Erythroblast (primary cell): ENCODE measurements at regions not wholly inside any gene's neighbourhood (a gene's known extent, or its start where the extent isn't known, plus 50 kb on each side); places are given as distances from the start of the nearest gene placed in this dataset.
"Not testable (repeated sequence)": the region's sequence is repeated elsewhere in the genome, so short reads cannot be mapped to it uniquely, and the experiment has no call there.

Source experiments
- DNase-seq, 2 experiments: peaks; one replicate each; lab custom pipeline; 2025; lab: John Stamatoyannopoulos, UW
- GATA1 ChIP-seq: IDR thresholded peaks from 2 replicates; pipeline ENCODE4 v1.6.1; 2011; ENCODE audit warnings: low read depth, mild to moderate bottlenecking, control low read depth, low read length, moderate library complexity
- POLR2A ChIP-seq: IDR thresholded peaks from 2 replicates; pipeline ENCODE4 v1.6.1; 2011; ENCODE audit warnings: mild to moderate bottlenecking, low read length

- TF ChIP-seq GATA1 (no peak), POLR2A (no peak)
- no peak for DNase-seq
Observed at GRCh38 chr4:189200353-189200752, 740.3 kb upstream of the FRG1 start.

- peak; percentile 21 to 38 for DNase-seq
Observed at GRCh38 chr4:189202182-189202868, 738.3 kb upstream of the FRG1 start.

GRCh38 chr4:189202869-189203271, 737.8 kb upstream of the FRG1 start:
- no peak for TF ChIP-seq POLR2A
- no peak for TF ChIP-seq GATA1
- no peak for DNase-seq

More at GRCh38 chr4:189202182-189202868, 738.3 kb upstream of the FRG1 start:
- no peak for TF ChIP-seq GATA1
- no peak for TF ChIP-seq POLR2A

GRCh38 chr4:189204616-189205015, 736.1 kb upstream of the FRG1 start:
- no peak for TF ChIP-seq POLR2A
- TF ChIP-seq GATA1, result no peak
- DNase-seq, result no peak

- TF ChIP-seq GATA1 (no peak), POLR2A (no peak)
- DNase-seq, result no peak
Observed at GRCh38 chr4:189206953-189207352, 733.7 kb upstream of the FRG1 start.

GRCh38 chr4:189207872-189208271, 732.8 kb upstream of the FRG1 start:
- no peak for TF ChIP-seq GATA1
- TF ChIP-seq POLR2A, result no peak
- no peak for DNase-seq

- DNase-seq, result no peak
- TF ChIP-seq POLR2A (no peak), GATA1 (no peak)
Observed at GRCh38 chr4:189215574-189215973, 725.1 kb upstream of the FRG1 start.

GRCh38 chr4:189221691-189222090, 719.0 kb upstream of the FRG1 start:
- no peak for DNase-seq
- TF ChIP-seq GATA1 (no peak), POLR2A (no peak)

GRCh38 chr4:189228726-189229125, 711.9 kb upstream of the FRG1 start:
- TF ChIP-seq POLR2A, result no peak
- TF ChIP-seq GATA1, result no peak
- DNase-seq, result no peak

- no peak for TF ChIP-seq POLR2A
- no peak for TF ChIP-seq GATA1
- DNase-seq, result no peak
Observed at GRCh38 chr4:189232274-189232673, 708.4 kb upstream of the FRG1 start.

GRCh38 chr4:189233754-189234153, 706.9 kb upstream of the FRG1 start:
- not testable (repeated sequence) for DNase-seq

GRCh38 chr4:189234948-189235347, 705.7 kb upstream of the FRG1 start:
- not testable (repeated sequence) for DNase-seq

- TF ChIP-seq GATA1 (no peak), POLR2A (no peak)
- DNase-seq, result no peak
Observed at GRCh38 chr4:189235599-189235998, 705.1 kb upstream of the FRG1 start.

GRCh38 chr4:189236321-189236720, 704.4 kb upstream of the FRG1 start:
- not testable (repeated sequence) for DNase-seq

- no peak for DNase-seq
- TF ChIP-seq GATA1 (no peak), POLR2A (no peak)
Observed at GRCh38 chr4:189237340-189237739, 703.3 kb upstream of the FRG1 start.
